Glutamatergic neuron (in vitro differentiated cells): ENCODE measurements at regions not wholly inside any gene's neighbourhood (a gene's known extent, or its start where the extent isn't known, plus 50 kb on each side); places are given as distances from the start of the nearest gene placed in this dataset.

Experiments
- DNase-seq: peaks from one replicate; pipeline ENCODE4 v3.0.0; 2022
- H3K27ac Mint-ChIP-seq: one replicate; pipeline ENCODE4 v1.8.0; 2020; ENCODE audit warnings: mild to moderate bottlenecking, mixed read lengths, inconsistent platforms; ENCODE audit not compliant: unreplicated experiment
- H3K27me3 Mint-ChIP-seq: one replicate; pipeline ENCODE4 v1.8.0; 2020; ENCODE audit warnings: mild to moderate bottlenecking, moderate library complexity, mixed read lengths, inconsistent platforms; ENCODE audit not compliant: unreplicated experiment
- H3K36me3 Mint-ChIP-seq: one replicate; pipeline ENCODE4 v1.8.0; 2020; ENCODE audit warnings: mild to moderate bottlenecking, mixed read lengths, inconsistent platforms; ENCODE audit not compliant: unreplicated experiment
- H3K4me1 Mint-ChIP-seq: one replicate; pipeline ENCODE4 v1.8.0; 2020; ENCODE audit warnings: mild to moderate bottlenecking, low read depth, mixed read lengths, inconsistent platforms; ENCODE audit not compliant: unreplicated experiment
- H3K4me3 Mint-ChIP-seq: one replicate; pipeline ENCODE4 v1.8.0; 2020; ENCODE audit warnings: mild to moderate bottlenecking, mixed read lengths, inconsistent platforms; ENCODE audit not compliant: unreplicated experiment
- H3K9me3 Mint-ChIP-seq: one replicate; pipeline ENCODE4 v1.8.0; 2020; ENCODE audit warnings: mild to moderate bottlenecking, moderate library complexity, mixed read lengths, inconsistent platforms; ENCODE audit not compliant: unreplicated experiment
- TF ChIP-seq, protein P1 (sequence below): fragments of 200-600 bp; sonication (generic); IDR thresholded peaks from one replicate; pipeline ENCODE4 v1.5.0; 2021; ENCODE audit not compliant: partially characterized antibody, unreplicated experiment

DNA sequence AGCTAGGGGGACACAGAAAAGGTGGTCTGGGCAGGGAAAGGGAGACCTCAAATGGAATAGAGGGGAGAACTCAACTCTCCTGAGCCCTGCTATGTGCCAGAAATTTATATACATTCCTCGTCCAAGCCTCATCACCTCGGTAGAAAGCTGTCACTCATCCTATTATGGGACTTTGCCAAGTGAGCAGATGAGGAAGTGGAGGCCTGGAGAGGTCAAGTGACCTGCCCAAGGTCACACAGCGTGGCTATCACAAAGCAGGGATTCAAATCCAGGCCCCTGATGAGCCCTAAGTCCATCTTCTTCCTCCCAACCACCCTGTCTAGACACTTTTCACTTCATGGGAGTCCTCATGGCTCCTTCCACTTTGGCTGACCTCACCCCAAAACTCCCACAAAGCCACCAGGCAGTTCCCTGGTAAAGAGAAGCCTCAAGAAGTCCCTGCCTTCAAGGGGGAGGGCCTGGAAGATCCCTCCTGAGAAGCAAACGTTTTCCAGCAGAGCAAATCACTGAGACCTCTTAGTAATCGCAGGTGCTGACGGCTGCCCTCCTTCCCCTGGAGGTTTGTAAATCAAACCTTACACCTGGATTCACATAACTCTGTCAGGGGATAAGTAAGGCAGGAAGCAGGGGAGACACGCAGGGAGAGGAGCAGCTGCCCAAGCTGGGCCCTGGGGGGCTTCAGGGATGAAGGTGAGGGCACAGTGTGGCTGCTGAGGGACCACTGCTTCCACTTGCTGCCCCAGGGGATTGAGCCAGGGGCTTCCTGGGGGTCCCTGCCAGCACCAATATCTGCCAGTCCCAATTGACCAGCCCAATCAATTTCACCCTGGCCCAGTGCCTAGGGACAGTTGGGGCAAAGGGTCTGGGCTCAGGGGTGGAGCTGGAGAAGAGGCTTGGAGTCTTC lies 351.2 kb downstream of the MATN1 start:
- no peak for DNase-seq
- H3K27ac Mint-ChIP-seq, result no peak overlapping the region
- no peak overlapping the region for H3K4me3 Mint-ChIP-seq
- H3K9me3 Mint-ChIP-seq, result peaks cover 4% of the 10 kb centered on the region
- peaks cover under 1% of the 10 kb centered on the region for H3K4me1 Mint-ChIP-seq
- H3K27me3 Mint-ChIP-seq, result peaks cover 6% of the 10 kb centered on the region
- H3K36me3 Mint-ChIP-seq, result no peaks in the 10 kb centered on the region
- TF ChIP-seq, protein P1, sequence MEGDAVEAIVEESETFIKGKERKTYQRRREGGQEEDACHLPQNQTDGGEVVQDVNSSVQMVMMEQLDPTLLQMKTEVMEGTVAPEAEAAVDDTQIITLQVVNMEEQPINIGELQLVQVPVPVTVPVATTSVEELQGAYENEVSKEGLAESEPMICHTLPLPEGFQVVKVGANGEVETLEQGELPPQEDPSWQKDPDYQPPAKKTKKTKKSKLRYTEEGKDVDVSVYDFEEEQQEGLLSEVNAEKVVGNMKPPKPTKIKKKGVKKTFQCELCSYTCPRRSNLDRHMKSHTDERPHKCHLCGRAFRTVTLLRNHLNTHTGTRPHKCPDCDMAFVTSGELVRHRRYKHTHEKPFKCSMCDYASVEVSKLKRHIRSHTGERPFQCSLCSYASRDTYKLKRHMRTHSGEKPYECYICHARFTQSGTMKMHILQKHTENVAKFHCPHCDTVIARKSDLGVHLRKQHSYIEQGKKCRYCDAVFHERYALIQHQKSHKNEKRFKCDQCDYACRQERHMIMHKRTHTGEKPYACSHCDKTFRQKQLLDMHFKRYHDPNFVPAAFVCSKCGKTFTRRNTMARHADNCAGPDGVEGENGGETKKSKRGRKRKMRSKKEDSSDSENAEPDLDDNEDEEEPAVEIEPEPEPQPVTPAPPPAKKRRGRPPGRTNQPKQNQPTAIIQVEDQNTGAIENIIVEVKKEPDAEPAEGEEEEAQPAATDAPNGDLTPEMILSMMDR, result no peak

- H3K9me3 Mint-ChIP-seq, result peaks cover 4% of the 10 kb centered on the region
- H3K36me3 Mint-ChIP-seq, result no peaks in the 10 kb centered on the region
- H3K27ac Mint-ChIP-seq, result no peak overlapping the region
- no peaks in the 10 kb centered on the region for H3K4me1 Mint-ChIP-seq
- no peak overlapping the region for H3K4me3 Mint-ChIP-seq
- TF ChIP-seq, protein P1, result no peak
- H3K27me3 Mint-ChIP-seq, result peaks cover 6% of the 10 kb centered on the region
- no peak for DNase-seq
Observed at GRCh38 chr1:30371179-30371788, 352.1 kb downstream of the MATN1 start.

DNA sequence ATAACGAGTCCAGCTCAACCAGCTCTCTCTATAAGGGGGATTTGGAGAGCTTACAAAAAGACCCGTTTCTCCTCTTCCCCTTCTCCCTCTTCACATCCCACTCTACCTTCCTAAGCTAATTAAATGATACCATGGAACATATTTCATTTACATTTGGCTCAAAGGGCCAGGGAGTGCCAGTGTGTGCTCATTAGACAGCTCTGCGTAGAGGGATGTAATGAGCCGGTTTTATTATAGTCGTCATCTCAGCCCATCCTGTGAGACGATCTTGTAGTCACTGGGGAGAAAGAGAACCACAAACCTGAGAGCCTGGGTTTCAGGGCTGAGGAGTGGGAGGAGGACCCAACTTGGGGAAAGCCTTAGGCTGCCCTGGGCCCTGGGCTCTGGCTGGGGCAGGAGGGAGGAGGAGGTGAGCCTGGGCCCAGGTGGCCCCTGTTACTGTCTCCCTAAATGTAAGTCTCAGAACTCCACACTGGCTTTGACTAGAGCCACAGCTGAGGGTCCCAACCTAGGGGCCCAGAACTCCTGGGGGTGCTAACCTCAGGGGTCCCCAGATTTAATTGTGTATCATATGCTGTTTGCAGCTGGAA lies 354.6 kb downstream of the MATN1 start:
- H3K36me3 Mint-ChIP-seq, result no peaks in the 10 kb centered on the region
- TF ChIP-seq, protein P1, result no peak

DNA sequence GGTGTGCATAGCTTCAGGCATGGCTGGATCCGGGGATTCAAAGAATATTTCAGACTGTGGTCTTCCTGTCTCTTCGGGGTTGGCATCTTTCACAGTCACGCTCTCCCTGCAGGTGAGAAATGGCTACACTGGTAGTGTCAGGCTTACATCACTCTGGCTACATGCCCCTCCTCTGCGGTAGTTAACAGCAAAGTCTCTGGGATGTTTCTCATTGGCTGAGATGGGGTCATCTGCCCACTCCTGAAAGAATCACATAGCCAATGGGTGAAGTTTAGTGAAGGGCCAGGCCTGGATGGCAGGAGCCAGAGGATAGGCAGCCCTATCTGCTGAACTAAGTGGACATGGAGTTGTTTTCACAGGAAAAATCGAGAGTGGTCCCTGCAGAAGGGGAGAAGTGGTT lies 356.5 kb downstream of the MATN1 start:
- peaks cover 1% of the 10 kb centered on the region for H3K9me3 Mint-ChIP-seq
- H3K4me3 Mint-ChIP-seq, result no peak overlapping the region
- H3K27ac Mint-ChIP-seq, result no peak overlapping the region
- H3K4me1 Mint-ChIP-seq, result peaks cover 9% of the 10 kb centered on the region
- no peaks in the 10 kb centered on the region for H3K36me3 Mint-ChIP-seq
- TF ChIP-seq, protein P1, result no peak
- peaks cover 7% of the 10 kb centered on the region for H3K27me3 Mint-ChIP-seq
- DNase-seq, result no peak

More for the DNA sequence above, 354.6 kb downstream of the MATN1 start:
- Mint-ChIP-seq H3K4me1 (no peaks in the 10 kb centered on the region), H3K4me3 (no peak overlapping the region), H3K27ac (no peak overlapping the region), H3K27me3 (peaks cover 6% of the 10 kb centered on the region), H3K9me3 (no peaks in the 10 kb centered on the region)
- DNase-seq, result no peak
